ENCODE measurements at regions not wholly inside any gene's neighbourhood (a gene's known extent, or its start where the extent isn't known, plus 50 kb on each side); places are given as distances from the start of the nearest gene placed in this dataset.

- no peak for DNase-seq (ENCODE audit: low spot score)
- Mint-ChIP-seq H3K36me3 (ENCODE audit: low read depth, unreplicated experiment) (no peaks in the 10 kb centered on the region), H3K4me3 (ENCODE audit: unreplicated experiment) (no peak overlapping the region), H3K27me3 (ENCODE audit: unreplicated experiment) (peaks cover 8% of the 10 kb centered on the region), H3K9me3 (ENCODE audit: unreplicated experiment) (no peaks in the 10 kb centered on the region), H3K4me1 (ENCODE audit: unreplicated experiment) (no peaks in the 10 kb centered on the region), H3K27ac (ENCODE audit: unreplicated experiment) (no peak overlapping the region)
- no peak for TF ChIP-seq CTCF (IDR thresholded peaks at IDR 0.05; ENCODE audit: unreplicated experiment)
These were observed 118.8 kb upstream of the GSE1 start for GRCh38 chr16:85494315-85494714.

- Mint-ChIP-seq H3K36me3 (ENCODE audit: low read depth, unreplicated experiment) (no peaks in the 10 kb centered on the region), H3K9me3 (ENCODE audit: unreplicated experiment) (no peaks in the 10 kb centered on the region), H3K4me3 (ENCODE audit: unreplicated experiment) (no peak overlapping the region), H3K27ac (ENCODE audit: unreplicated experiment) (no peak overlapping the region), H3K27me3 (ENCODE audit: unreplicated experiment) (peaks cover 4% of the 10 kb centered on the region), H3K4me1 (ENCODE audit: unreplicated experiment) (peaks cover 3% of the 10 kb centered on the region)
- DNase-seq (ENCODE audit: low spot score) = no peak
- no peak for TF ChIP-seq CTCF (IDR thresholded peaks at IDR 0.05; ENCODE audit: unreplicated experiment)
These were observed 117.9 kb upstream of the GSE1 start for GRCh38 chr16:85495259-85495658.

- Mint-ChIP-seq H3K27me3 (ENCODE audit: unreplicated experiment) (peaks cover 8% of the 10 kb centered on the region), H3K36me3 (ENCODE audit: low read depth, unreplicated experiment) (no peaks in the 10 kb centered on the region), H3K4me1 (ENCODE audit: unreplicated experiment) (peaks cover 6% of the 10 kb centered on the region), H3K9me3 (ENCODE audit: unreplicated experiment) (no peaks in the 10 kb centered on the region), H3K27ac (ENCODE audit: unreplicated experiment) (no peak overlapping the region), H3K4me3 (ENCODE audit: unreplicated experiment) (no peak overlapping the region)
- no peak for DNase-seq (ENCODE audit: low spot score)
- no peak for TF ChIP-seq CTCF (IDR thresholded peaks at IDR 0.05; ENCODE audit: unreplicated experiment)
These were observed 117.1 kb upstream of the GSE1 start for GRCh38 chr16:85495823-85496538.

GRCh38 chr16:85497622-85498314, 115.4 kb upstream of the GSE1 start:
- Mint-ChIP-seq H3K4me1 (ENCODE audit: unreplicated experiment) (peaks cover 6% of the 10 kb centered on the region), H3K36me3 (ENCODE audit: low read depth, unreplicated experiment) (no peaks in the 10 kb centered on the region), H3K4me3 (ENCODE audit: unreplicated experiment) (no peak overlapping the region), H3K27ac (ENCODE audit: unreplicated experiment) (peak overlapping the region; percentile 52), H3K9me3 (ENCODE audit: unreplicated experiment) (no peaks in the 10 kb centered on the region), H3K27me3 (ENCODE audit: unreplicated experiment) (peaks cover 8% of the 10 kb centered on the region)
- no peak for DNase-seq (ENCODE audit: low spot score)
- no peak for TF ChIP-seq CTCF (IDR thresholded peaks at IDR 0.05; ENCODE audit: unreplicated experiment)

- H3K36me3 Mint-ChIP-seq (ENCODE audit: low read depth, unreplicated experiment) = no peaks in the 10 kb centered on the region
- no peaks in the 10 kb centered on the region for H3K9me3 Mint-ChIP-seq (ENCODE audit: unreplicated experiment)
- H3K27ac Mint-ChIP-seq (ENCODE audit: unreplicated experiment) = no peak overlapping the region
- H3K4me3 Mint-ChIP-seq (ENCODE audit: unreplicated experiment) = no peak overlapping the region
- H3K27me3 Mint-ChIP-seq (ENCODE audit: unreplicated experiment) = peaks cover 9% of the 10 kb centered on the region
- DNase-seq (ENCODE audit: low spot score) = no peak
- H3K4me1 Mint-ChIP-seq (ENCODE audit: unreplicated experiment) = peaks cover 6% of the 10 kb centered on the region
- no peak for TF ChIP-seq CTCF (IDR thresholded peaks at IDR 0.05; ENCODE audit: unreplicated experiment)
These were observed 114.5 kb upstream of the GSE1 start for GRCh38 chr16:85498607-85499006.

Data from endothelial cell (in vitro differentiated cells).